ENCODE measurements at regions not wholly inside any gene's neighbourhood (a gene's known extent, or its start where the extent isn't known, plus 50 kb on each side); places are given as distances from the start of the nearest gene placed in this dataset.

DNA sequence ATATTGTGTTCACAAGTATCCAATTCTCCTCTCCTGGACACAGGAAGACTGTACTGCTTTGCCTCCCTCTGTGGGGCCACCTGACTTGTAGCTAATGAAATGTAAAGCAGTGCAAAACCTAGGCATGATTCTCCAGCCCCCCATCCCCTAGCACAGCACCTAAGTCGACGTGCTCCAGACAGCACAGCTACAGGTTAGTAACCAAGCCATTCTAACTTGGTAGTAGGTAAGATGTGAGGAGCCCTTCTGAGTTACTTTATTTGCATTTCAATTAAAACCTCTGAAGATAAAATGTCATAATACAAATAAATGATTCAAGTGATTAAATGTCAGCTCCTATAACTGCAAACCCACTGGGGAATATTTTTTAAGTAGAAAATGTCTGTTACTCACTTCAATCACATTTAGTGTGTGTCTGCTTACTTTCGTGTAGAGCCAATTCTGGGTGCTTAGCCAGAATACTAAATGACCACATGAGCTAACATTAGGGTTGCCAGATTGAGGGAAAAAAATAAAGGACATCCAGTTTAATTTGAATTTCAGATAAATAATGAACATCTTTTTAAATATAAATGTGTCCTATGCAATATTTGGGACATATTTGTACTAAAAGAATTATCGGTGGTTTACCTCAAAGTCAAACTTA is 64.8 kb upstream of the HIF1A start:
- no peak for DNase-seq
- Histone ChIP-seq H3K4me3 (no peak overlapping the region), H3K36me3 (no peaks in the 10 kb centered on the region), H3K27me3 (no peaks in the 10 kb centered on the region), H3K9me3 (no peaks in the 10 kb centered on the region), H3K4me1 (no peaks in the 10 kb centered on the region), H3K27ac (no peak overlapping the region)
- TF ChIP-seq, protein P1, sequence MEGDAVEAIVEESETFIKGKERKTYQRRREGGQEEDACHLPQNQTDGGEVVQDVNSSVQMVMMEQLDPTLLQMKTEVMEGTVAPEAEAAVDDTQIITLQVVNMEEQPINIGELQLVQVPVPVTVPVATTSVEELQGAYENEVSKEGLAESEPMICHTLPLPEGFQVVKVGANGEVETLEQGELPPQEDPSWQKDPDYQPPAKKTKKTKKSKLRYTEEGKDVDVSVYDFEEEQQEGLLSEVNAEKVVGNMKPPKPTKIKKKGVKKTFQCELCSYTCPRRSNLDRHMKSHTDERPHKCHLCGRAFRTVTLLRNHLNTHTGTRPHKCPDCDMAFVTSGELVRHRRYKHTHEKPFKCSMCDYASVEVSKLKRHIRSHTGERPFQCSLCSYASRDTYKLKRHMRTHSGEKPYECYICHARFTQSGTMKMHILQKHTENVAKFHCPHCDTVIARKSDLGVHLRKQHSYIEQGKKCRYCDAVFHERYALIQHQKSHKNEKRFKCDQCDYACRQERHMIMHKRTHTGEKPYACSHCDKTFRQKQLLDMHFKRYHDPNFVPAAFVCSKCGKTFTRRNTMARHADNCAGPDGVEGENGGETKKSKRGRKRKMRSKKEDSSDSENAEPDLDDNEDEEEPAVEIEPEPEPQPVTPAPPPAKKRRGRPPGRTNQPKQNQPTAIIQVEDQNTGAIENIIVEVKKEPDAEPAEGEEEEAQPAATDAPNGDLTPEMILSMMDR (IDR thresholded peaks at IDR 0.05): no peak
- no peak for TF ChIP-seq POLR2A (IDR thresholded peaks at IDR 0.05)

DNA sequence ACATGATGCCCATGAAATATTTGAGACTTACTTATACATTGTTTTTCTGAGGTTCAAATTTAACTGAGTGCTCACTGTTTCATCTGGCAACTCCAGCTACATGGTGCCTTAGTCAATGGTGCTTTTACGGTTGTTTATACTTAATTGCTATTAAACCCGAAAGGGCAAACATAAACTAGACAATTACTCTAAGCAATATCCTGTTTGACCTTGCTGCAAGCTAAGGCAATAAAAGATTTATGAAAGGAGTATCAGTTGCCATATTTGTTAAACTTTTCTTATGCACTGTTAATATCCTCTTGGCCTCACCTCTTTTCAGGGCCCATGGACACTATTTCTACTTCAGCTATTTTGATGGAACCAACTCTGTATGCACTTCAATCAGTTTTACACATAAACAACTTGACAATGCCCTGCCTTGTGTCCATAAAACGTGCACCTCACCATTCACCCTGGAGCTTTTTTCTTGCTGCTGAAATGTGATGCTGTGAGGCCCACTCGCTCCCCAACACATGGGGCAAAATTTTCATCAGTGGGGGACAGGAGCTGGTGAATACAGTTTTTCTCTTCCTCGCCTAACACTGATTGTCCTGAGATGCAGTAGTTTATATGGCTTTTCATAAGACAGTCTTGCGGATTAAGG is 64.1 kb upstream of the HIF1A start:
- Histone ChIP-seq H3K4me3 (no peak overlapping the region), H3K27me3 (no peaks in the 10 kb centered on the region), H3K27ac (no peak overlapping the region), H3K4me1 (no peaks in the 10 kb centered on the region), H3K36me3 (no peaks in the 10 kb centered on the region), H3K9me3 (no peaks in the 10 kb centered on the region)
- TF ChIP-seq, protein P1 (IDR thresholded peaks at IDR 0.05): no peak
- no peak for TF ChIP-seq POLR2A (IDR thresholded peaks at IDR 0.05)
- DNase-seq: no peak

DNA sequence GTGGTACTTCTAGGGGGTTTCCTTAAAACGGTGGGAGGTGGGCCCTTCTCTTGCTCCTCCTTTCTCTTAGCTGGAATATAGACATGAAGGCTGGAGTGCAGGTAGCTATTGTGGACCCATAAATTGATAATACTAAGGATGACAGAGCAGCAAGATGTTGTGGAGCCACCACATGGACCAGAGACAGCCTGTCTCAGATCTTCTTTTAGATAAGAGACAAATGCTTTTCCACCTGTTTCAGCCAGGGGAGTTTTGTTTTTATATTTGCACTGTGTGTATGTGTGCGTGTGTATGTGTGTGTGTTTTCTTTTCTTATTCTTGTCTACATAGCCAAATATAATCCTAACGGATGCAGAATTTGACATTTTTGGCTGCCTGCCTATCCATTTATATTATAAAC is 62.9 kb upstream of the HIF1A start:
- no peak for TF ChIP-seq POLR2A (IDR thresholded peaks at IDR 0.05)
- TF ChIP-seq, protein P1 (IDR thresholded peaks at IDR 0.05): no peak
- Histone ChIP-seq H3K4me3 (no peak overlapping the region), H3K9me3 (no peaks in the 10 kb centered on the region), H3K27ac (no peak overlapping the region), H3K4me1 (no peaks in the 10 kb centered on the region), H3K27me3 (no peaks in the 10 kb centered on the region), H3K36me3 (no peaks in the 10 kb centered on the region)
- DNase-seq: no peak

DNA sequence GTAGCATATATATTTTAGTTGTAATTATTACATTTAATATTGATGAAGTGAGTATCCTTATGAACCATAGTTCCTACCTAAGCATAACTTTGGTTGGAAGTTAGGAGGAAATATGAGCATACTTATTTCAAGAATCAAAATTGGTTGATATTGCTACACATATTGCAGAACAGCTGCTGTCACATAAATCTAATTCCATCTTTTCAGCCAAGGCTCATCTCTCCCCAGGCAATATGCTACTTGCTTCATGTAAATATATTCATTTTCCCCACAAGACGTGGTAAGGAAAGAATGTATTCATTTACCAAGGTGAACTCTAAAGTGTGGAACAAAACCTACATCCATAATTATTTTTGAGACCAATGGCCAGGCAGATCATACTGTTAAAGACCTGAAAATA is 62.5 kb upstream of the HIF1A start:
- no peak for DNase-seq
- no peaks in the 10 kb centered on the region for H3K27me3 ChIP-seq
- no peaks in the 10 kb centered on the region for H3K4me1 ChIP-seq
- H3K36me3 ChIP-seq: no peaks in the 10 kb centered on the region
- no peak for TF ChIP-seq POLR2A (IDR thresholded peaks at IDR 0.05)
- TF ChIP-seq, protein P1 (IDR thresholded peaks at IDR 0.05): no peak
- H3K9me3 ChIP-seq: no peaks in the 10 kb centered on the region
- no peak overlapping the region for H3K27ac ChIP-seq
- no peak overlapping the region for H3K4me3 ChIP-seq

DNA sequence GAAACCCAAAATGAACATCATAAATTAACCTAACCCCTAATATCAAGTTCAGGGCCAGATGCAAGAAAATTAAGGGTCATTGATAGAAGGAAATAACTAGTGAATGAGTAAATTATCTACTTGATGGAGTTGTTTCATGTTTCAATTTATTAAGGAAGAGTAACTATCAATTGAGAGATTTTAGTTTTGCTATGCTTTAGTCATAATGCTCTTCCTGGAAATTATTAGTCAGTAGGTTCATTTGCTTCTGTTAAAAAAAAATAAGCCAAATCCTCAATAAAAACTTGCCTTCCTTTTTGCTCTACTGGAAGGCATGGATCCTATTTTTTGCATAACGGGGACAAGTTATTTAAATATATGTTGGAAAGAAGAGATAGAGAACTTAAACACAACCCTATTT is 59.0 kb upstream of the HIF1A start:
- H3K4me1 ChIP-seq: no peaks in the 10 kb centered on the region
- TF ChIP-seq, protein P1 (IDR thresholded peaks at IDR 0.05): no peak
- TF ChIP-seq POLR2A (IDR thresholded peaks at IDR 0.05): no peak
- DNase-seq: no peak
- no peak overlapping the region for H3K4me3 ChIP-seq
- no peaks in the 10 kb centered on the region for H3K36me3 ChIP-seq
- H3K9me3 ChIP-seq: no peaks in the 10 kb centered on the region
- H3K27me3 ChIP-seq: no peaks in the 10 kb centered on the region
- no peak overlapping the region for H3K27ac ChIP-seq

All from Peyer's patch (tissue), 4 donors.